ENCODE measurements at regions not wholly inside any gene's neighbourhood (a gene's known extent, or its start where the extent isn't known, plus 50 kb on each side); places are given as distances from the start of the nearest gene placed in this dataset.

DNA sequence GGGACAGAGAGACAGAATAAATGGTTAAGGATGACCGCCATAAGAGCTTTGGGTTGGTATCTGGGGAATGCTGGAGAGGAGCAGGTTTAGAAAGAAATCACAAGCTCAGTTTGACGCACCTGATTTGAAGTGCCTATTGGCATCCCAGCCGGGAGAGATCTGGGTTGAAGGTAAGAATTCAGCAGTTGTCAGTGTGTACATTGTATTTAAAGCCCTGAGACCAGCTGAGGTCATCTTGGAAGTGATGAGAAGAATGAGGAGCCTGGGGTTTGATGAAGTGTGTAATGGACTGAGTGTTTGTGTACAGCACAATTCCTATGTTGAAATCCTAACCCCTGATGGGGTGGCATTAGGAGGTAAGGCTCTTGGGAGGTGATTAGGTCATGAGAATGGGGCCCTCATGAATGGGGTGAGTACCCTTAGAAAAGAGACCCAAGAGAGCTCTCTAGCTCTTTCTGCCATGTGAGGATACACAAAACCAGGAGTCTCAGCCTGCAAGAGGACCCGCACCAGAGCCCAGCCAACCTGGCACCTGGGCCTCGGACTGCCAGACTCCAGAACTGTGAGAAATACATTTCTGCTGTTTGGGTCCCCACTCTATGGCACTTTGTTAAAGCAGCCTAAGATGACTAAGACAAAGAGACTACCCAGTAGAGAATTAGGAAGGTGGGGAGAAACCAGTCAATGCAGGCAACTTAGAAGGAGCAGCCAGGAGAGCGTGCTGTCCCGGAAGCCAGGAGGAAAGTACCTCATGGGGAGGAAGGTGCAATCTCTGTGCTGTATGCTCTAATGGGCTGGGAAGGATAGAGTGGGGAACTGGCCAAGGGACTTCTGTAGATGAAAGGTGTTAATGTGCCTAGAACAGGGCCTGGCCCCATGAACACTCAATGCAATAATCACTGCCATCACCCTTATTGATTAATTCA is 133.7 kb upstream of the SLC24A3 start:
- no peak for DNase-seq

DNA sequence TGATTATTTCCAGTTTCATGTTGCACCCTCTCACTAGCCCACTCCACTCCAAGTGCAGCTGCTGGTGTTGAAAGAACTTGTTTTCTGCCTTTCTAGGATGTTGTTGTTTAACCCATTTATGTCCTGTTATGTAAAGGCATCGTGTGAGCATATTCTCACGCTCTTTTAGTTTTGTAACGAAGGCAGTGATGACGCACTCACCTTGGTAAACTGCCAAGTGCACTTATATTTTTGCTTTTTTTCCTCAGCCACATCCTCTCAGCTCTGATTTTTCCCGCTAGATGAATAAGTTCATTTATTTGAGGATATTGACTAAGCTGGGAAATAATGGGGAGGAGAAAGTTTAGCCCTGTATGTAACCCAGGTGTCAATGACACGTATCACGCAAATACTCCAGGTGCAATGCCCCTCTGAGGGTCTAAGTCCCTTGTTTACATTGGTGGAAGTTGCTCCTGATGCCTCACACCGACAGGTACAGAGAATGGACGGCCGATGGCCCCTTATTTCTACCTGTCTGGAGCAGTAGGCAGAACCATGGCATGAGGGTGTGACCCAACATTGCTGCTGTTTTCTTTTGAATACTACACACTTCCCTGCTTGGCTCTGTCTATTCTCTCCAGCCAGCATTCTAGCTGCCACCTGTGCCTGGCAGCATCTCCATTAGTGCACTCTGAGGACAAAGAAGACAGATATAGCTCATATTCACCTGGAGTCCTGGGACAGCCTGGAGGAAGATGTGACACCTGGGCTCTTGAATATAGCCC is 132.7 kb upstream of the SLC24A3 start:
- DNase-seq, result no peak

DNA sequence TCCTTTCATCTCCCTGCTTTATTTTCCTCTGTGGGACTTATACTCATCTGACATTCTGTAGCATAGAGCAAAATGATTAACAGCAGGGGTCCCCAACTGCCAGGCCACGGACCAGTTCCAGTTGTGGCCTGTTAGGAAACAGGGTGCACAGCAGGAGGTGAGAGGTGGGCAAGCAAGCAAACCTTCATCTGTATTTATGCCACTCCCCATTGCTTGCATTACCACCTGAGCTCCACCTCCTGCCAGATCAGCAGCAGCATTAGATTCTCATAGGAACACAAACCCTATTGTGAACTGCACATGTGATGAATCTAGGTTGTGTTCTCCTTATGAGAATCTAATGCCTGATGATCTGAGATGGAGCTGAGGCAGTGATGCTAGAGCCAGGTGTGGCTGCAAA is 130.5 kb upstream of the SLC24A3 start:
- DNase-seq, result no peak

DNA sequence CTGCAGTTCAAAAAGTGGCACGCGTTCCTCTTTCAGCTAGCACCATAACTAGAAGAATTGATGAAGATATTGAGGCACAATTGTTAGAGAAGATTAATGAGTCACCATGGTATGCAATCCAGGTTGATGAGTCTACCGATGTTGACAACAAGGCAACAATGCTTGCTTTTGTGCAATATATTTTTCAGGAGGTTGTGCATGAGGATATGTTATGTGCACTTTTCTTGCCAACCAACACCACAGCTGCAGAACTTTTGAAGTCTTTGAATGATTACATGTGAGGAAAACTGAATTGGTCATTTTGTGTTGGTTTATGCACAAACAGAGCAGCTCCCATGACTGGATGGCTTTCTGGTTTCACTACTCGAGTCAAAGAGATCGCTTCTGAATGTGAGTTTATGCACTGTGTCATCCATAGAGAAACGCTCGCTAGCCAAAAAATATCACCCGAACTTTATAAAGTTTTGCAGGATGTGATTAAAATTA is 129.3 kb upstream of the SLC24A3 start:
- DNase-seq, result no peak

DNA sequence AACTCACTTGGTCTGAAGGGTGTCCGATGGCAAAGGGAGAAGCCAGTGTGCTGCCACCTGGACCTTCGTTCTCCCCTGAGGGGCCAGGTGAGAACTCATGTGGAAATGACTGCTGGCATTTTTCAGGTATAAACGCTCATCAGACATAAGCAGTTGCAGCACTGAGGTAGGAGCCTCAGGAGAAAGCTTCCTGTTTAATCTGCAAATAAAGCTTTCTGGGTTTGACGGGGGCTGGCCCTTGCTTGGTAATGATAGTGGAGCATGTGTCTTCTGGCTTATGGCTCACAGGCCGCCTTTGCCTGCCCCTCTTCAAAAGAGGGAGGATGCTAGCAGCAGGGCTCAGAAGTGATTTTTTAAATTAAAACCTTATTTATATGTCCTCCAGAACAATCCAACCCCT is 122.1 kb upstream of the SLC24A3 start:
- DNase-seq, result no peak

DNA sequence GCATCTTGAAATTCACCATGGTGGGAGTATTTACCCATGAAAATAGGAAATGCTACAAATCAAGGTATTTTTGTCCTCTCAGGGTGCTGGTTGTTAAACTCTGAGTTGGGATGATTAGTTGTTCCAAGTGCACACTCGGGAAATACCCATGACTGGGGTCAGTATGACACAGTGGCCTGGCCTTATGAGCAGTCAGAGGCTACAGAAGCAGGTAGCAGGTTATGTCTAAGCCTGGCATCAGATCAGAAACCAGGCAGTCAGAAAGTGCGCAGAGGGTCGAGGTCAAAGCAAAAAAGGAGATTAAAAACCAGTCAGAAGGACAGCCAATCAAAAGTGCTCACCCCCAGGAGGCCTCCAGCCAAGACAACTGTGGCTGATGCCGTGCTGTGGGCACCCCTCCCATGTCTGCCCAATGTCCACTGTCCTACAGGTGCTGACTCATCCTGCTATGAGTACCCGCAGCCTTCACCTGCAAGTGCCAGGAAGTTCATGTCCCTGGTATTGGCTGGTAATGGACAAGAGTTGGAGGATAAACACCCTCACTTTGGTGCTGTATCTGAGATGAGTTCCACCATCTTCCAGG is 117.4 kb upstream of the SLC24A3 start:
- no peak for DNase-seq

DNA sequence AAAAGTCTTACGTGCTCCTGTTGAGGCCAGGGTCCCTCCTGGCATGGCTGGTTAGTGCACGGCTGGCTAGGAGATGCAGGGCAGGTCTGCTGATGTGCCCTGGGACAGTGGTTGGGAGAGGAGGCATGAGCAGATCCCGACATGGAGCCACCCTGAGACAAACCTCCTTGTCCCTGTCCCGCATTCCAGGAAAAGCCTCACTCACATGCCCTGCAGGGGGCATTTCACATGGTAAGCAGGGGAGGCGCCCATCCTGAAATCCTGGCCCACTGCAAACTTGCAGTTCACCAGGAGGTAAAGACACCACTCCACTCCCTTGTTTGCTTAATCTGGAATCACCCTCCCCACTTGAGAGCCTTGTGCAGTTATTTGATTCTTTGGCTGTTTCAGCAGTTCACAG is 116.7 kb upstream of the SLC24A3 start:
- DNase-seq, result no peak

DNA sequence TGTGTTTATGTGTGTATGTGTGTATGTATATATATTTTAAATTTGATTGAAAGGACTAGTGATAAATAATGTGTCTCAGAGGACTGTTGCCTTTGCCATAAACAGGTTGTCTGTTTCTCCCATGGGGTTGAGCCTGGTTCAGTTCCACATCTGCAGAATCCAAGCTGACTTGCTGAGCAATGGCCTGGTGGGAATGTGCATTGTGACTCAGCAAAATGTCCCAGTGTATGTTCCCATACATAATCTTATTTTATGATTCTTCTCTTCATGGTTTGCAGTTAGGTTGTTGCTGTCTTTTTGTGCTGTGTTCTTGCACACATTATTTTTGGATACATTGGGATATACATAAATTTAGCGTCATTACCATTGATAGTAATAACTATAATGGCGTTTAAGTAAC is 115.6 kb upstream of the SLC24A3 start:
- DNase-seq, result no peak

DNA sequence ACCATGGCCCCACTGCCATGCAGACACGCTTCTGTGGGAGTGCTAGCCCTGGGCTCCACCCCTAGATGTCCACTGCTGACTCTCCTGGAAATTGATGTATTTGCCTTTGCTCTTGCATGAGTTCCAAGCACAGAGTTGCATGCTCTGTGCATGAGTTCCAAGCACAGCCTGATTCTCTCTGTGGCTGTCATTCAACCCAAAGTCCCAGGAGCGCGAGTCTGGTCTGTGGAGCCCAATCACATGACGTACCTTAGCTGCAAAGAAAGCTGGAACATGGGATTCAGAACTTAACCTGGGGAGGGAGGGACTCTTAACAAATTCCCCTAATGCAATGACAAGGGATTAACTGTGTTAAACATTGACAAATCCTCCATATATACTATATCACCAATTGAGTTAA is 114.3 kb upstream of the SLC24A3 start:
- DNase-seq, result no peak

DNA sequence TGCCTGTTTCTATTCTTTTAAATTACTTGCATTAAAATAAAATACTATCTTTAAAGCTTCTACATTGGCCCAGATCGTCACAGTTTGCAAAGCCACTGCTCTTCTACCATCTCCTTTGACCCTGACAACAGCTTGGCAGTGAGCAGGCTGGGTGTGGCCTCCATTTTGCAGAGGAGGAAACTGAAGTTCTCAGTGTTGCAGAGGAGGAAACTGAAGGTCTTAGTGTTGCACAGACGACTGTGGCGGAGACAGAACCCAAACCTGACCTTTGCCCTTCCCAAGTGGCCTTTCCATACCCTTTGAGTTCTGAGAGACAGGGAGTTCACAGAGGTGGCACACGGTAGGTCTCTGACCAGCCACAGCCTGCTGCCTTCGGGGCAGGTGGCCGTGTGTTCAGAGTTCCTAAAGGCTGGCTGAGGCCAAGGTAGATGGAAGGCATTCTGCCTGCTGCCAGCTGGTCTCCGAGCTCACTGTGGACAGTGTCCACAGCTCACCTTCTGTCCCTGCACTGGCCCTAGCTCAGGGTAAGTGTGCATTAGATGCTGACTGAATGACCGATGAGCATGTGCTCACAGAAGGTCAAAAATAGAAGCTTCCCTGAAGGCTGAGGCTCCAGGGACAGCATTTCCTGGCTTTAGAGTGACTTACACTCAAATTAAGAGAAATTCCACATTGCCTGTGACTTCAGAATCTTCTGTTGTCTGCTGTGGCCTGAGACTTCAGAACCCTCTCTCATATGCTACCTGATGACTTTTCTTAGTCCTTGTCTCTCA is 113.5 kb upstream of the SLC24A3 start:
- DNase-seq, result no peak

DNA sequence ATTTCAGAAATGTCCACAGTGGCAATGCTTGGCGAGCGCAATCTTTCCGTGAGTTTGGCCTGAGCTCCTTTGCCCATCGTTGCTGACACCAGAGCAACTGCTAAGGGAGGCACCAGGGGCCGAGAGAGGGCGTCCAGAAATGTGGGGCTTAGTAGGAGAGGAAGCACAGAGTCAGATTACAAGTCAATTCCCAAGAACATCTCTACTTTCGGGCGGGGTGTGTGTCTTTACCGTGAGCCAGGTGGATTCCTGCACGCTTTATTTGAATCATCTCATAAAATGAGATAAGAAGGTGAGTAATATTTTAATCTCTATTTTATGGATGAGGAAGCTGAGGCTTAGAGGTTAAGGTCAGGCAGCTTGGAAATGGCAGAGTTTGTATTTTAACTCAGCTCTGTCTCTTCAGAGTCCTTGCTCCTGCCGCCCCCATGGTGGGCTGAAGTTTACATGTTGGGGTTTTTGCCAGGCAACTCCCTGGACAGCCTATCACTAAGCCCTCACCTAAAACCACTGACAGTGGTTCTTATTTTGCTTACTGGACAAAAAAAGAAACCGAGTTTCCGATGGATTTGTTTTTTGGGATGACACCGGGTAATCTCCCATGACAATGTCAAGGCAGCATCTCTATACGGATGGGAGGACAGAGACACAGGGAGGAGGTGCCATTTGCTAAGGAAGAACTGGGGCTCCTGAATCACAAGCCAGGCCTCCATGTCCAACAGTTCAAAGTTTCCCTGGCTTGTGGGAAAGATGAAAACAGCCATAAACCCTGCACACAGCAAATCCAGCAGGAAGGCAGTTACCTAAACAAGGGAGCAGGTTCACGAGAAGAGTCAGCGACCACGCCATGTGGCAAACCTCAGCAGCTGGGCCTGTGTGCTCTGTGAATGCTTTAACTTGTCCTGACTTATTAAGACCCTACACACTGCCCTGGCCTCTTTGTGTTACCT is 112.6 kb upstream of the SLC24A3 start:
- DNase-seq, result no peak

DNA sequence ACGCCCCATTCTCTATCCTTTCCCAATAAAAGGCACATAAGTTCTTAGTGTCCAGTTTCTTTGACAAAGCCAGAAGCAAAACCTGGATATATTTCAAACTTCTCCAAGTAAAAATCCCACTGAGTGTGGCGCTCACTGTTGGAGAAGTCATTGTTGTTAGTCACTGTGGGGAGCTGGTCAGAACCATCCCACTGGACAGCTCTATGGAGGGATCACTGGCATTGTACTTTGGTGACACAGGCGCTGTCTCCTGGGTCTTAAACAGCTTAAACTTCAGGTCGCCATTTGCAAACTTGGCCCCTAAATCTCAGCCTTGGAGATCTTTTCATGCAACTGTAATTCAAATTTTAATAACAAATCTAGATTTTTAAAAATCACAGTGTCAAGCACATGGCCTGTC is 111.5 kb upstream of the SLC24A3 start:
- DNase-seq, result no peak

DNA sequence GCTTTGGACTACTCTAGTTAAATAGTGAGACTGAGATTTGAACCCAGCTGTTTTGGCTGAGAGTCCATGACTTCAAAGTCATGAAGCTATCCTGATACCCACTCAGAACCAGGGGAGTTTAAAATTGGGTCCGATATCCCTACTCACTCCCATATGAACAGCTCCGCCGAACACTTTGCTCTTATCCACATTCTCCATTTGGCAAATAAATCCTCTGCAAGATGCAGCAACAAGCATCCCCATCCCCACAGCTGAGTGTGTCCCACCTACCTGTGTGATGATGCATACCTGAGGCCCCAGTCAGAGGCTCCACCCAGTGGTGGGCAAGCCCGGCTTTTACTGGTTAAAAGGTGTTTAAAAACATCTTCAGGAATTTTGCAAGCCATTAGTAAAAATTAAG is 108.3 kb upstream of the SLC24A3 start:
- no peak for DNase-seq

DNA sequence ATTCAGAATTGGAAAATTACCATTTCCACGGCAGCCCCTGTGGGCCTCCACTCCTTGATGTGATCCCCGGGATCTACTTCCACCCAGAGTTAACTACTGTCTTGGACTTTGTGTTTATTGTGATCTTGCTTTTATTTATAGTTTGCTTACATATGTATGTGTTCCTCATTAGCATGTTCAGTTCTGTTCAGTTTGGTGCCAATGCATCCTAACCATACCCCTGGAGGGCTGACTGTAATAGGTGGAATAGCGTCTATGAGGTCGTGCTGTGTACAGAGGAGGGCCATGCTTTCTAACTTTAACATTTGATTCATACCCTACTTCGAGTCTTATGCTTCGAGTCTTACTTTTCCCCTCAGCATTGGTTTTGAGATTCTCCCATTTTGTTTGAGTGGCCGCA is 104.3 kb upstream of the SLC24A3 start:
- DNase-seq, result no peak

DNA sequence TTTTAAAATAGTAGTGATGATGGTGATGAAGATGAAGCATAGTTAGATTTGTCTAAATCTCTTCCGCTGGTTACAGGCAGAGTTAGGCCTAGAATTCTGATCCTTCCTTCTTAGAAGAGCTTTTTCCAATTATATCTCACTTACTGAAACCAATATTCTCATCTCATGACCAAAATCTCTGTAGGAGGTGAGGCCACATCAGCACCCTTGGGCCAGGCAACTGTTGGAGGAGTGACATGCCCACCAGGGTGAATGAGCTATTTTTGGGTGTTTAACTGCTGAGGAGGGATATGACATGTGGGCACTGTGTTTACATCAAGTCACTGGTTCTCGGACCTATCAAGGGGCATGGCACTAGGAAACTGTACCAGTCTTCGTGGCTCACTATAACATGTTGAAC is 102.2 kb upstream of the SLC24A3 start:
- DNase-seq, result no peak

DNA sequence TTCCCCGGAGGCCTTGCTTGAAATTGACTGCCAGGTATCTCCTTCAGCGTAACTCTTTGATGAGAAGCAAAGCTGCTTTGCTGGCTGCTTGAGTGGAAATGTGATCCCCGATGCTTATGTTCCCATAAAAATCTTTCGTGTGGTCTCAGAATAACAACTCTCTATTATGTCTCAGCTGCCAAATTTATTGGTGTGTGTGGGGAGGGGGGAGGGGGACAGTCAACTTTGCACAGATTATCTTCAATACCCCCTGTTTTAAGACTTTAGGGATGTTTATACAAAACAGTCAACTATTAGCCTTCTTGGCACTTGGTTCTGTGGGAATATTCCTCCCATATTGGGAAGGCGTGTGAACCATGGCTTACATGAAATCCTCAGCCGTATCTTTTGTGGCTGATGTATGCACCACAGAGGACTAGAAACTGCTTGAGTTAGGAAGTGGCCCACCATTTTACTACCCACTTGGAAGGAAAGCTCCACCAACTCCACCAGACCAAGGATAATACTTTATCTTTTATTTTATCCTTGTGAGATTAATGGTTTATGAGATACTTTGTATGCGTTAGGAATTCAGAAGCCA is 101.5 kb upstream of the SLC24A3 start:
- no peak for DNase-seq

DNA sequence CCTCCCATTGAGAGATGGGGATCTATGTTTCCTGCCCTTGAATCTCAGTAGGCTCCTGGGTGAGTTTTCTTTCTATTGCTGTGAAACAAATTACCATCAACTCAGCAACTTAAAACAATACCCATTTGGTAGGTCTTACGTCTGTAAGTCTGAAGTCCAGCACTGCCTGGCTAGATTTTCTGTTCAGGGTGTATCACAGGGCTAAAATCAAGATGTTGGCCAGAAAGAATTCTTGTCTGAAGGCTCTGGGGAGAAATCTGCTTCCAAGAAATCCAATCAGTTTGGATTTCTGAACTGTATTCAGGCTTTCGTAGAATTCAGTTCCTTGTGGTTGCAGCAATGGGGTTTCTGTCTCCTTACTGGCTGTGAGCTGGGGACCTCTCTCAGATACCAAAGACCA is 99.6 kb upstream of the SLC24A3 start:
- DNase-seq, result no peak

DNA sequence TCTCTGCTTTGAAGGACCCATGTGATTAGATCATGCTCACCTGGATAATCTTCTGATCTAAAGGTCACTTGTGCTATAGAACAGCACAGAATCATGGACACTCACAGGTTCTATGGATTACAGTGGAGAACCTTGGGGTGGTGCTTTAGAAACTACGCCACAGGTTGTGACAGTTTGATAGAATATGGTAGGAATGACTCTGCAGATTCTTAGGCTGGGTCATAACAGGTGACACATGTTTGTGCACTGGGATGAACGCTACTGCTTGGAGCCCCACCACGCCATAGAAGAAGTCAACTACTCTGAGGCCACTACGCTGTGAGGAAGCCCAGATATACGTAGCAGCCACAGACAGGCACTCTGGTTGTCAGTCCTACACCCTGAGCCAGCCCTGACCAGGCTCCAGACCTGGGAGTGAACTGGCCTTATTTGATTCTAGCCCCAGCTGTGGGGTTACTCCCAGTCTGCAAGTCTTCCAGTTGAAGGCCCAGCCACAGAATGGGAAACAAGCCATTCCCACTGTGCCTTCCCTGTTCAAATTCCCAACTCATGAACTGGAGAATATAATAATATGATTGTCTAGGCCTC is 99.0 kb upstream of the SLC24A3 start:
- no peak for DNase-seq

DNA sequence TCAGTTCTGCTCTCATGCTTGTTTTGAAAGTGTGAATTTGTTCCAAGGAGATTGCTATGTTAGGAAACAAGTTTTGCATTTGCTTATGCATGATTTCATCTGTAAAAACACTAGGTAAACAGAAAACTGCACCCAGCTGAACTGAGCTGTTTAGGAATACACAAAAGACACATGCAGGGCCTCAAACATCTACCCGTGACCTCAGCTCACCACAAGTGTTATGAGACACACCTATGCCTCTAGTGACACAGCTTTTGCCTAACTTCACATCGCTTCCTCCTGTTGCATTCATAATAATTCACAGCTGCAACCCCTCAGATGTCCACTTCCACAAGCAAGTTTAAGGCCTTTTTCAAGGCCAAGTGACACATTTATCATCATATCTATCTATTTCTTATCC is 98.0 kb upstream of the SLC24A3 start:
- DNase-seq, result no peak

DNA sequence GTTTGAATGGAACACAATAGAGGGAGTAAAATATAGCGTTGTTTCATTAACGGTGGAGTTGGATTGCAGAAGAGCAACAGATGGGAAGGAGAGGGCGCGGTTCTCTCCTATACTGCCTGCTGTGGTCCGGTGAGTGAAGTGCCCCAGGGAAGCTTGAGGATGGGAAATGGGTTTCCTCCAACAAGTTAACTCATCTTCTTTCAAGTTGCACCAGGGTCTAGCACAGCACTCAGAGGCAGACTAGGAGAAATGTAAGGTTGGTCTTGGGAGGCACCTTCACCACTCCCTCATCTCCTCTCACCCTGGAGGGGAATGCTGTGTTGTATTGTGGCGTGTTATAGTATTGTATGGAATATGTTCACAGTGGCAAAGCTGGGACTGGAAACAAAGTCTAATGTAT is 96.9 kb upstream of the SLC24A3 start:
- no peak for DNase-seq

DNA sequence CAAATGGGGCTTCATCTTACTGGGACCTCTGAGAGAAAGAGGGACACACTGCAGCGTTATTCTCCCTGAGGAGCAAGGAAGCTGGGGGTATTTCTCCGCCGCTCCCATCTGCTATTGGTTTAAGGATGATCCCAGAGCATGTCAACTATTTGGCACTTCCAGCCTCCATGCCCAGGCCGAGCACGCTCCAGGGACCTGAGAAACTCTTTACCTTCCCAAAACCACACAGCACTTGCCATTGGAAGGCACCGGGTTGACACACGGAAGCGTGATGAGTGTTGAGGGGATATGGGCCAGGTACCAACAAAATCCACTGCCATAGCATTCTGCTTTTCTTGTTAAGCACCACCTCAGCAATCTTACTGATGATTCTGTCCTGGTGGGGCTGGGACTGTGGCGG is 92.4 kb upstream of the SLC24A3 start:
- no peak for DNase-seq
